Neural progenitor cell (in vitro differentiated cells): ENCODE measurements at regions not wholly inside any gene's neighbourhood (a gene's known extent, or its start where the extent isn't known, plus 50 kb on each side); places are given as distances from the start of the nearest gene placed in this dataset.

Experiments used
- EZH2 ChIP-seq: fragments of 200-600 bp; sonication (generic); IDR thresholded peaks from 2 replicates; pipeline ENCODE4 v1.6.1; 2017; ENCODE audit warnings: antibody characterized with exemption, mild to moderate bottlenecking, moderate library complexity
- EZH2phosphoT487 ChIP-seq: fragments of 200-600 bp; sonication (generic); IDR thresholded peaks from 2 replicates; pipeline ENCODE4 v1.6.1; 2017; ENCODE audit warnings: antibody characterized with exemption
- TF ChIP-seq, protein P1 (sequence below): fragments of 200-600 bp; sonication (generic); IDR thresholded peaks from 2 replicates; pipeline ENCODE4 v1.5.1; 2017; ENCODE audit warnings: antibody characterized with exemption, mild to moderate bottlenecking

DNA sequence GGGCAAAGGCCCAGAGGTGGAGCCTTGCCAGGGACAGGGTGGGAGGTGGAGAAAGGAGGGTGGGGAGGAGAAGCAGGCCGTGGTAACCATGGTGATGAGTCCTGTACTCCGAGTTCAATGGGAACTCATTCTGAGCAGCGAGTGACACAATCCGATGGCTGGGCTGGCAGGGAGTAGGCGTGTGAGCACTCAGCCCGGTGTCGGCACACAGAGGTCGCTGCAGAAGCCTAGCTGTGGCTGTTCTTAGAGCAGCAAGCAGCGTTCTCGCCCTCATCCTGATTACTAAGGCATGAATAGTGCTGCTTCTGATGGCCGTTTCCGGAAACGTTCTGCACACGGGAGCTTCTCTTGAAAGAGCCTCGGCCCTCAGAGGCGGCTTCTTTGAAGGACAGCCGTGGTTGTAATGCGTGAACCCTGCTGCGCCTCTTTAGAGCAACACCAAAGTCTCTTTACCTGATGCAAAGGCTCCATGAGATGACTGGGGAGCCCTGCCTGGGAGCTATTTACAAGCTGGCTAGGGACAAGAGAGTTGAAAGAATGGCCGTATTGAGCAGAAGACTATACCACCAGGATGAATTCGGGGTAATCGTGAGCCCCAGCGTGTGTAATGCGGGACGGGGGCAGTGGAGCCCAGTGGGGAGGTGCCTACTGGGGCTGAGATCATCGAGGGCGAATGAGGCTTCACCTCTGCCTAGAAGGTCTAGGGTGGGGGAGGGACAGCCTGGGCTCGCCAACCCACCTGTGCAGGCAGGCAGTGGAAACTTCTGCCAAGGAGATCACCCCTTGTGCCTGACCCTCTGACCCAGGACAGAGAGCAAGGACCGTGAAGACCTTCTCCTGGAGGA is 72.8 kb upstream of the PAX7 start:
- TF ChIP-seq EZH2 (no peak), EZH2phosphoT487 (no peak)
- TF ChIP-seq, protein P1, sequence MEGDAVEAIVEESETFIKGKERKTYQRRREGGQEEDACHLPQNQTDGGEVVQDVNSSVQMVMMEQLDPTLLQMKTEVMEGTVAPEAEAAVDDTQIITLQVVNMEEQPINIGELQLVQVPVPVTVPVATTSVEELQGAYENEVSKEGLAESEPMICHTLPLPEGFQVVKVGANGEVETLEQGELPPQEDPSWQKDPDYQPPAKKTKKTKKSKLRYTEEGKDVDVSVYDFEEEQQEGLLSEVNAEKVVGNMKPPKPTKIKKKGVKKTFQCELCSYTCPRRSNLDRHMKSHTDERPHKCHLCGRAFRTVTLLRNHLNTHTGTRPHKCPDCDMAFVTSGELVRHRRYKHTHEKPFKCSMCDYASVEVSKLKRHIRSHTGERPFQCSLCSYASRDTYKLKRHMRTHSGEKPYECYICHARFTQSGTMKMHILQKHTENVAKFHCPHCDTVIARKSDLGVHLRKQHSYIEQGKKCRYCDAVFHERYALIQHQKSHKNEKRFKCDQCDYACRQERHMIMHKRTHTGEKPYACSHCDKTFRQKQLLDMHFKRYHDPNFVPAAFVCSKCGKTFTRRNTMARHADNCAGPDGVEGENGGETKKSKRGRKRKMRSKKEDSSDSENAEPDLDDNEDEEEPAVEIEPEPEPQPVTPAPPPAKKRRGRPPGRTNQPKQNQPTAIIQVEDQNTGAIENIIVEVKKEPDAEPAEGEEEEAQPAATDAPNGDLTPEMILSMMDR = peak; percentile 21
